Stimulated activated CD4-positive, alpha-beta T cell treated with anti-CD3 and anti-CD28 coated beads, Interleukin-15, amount 100 ng/mL, for 48 hours (primary cell): ENCODE measurements at regions not wholly inside any gene's neighbourhood (a gene's known extent, or its start where the extent isn't known, plus 50 kb on each side); places are given as distances from the start of the nearest gene placed in this dataset.
"Not testable (repeated sequence)": the region's sequence is repeated elsewhere in the genome, so short reads cannot be mapped to it uniquely, and the experiment has no call there.

Experiments
- DNase-seq, 2 donors: peaks; one replicate each; pipeline ENCODE4 v3.0.0-alpha.2; 2020; ENCODE audit warnings: low read depth in 2 of 2

- no peak for DNase-seq
Measured at GRCh38 chr9:78668148-78668832, 371.4 kb downstream of the PSAT1 start.

- no peak for DNase-seq
Measured at GRCh38 chr9:78669591-78669990, 372.7 kb downstream of the PSAT1 start.

GRCh38 chr9:78671785-78672184 is 374.9 kb downstream of the PSAT1 start:
- DNase-seq: no peak

- no peak for DNase-seq
Measured at GRCh38 chr9:78674874-78675273, 377.9 kb downstream of the PSAT1 start.

GRCh38 chr9:78676009-78676408 is 379.1 kb downstream of the PSAT1 start:
- no peak for DNase-seq

GRCh38 chr9:78676623-78677022 is 379.7 kb downstream of the PSAT1 start:
- DNase-seq: no peak

- no peak for DNase-seq
Measured at GRCh38 chr9:78677326-78677725, 380.4 kb downstream of the PSAT1 start.

GRCh38 chr9:78678877-78679276 is 382.0 kb downstream of the PSAT1 start:
- no peak for DNase-seq

- no peak for DNase-seq
Measured at GRCh38 chr9:78680196-78680595, 383.3 kb downstream of the PSAT1 start.

GRCh38 chr9:78682216-78682615 is 385.3 kb downstream of the PSAT1 start:
- DNase-seq: no peak

GRCh38 chr9:78685471-78685870 is 388.5 kb downstream of the PSAT1 start:
- DNase-seq: no peak

GRCh38 chr9:78688796-78689195 is 391.9 kb downstream of the PSAT1 start:
- no peak for DNase-seq

GRCh38 chr9:78691542-78691941 is 394.6 kb downstream of the PSAT1 start:
- DNase-seq: no peak

GRCh38 chr9:78692871-78693270 is 395.9 kb downstream of the PSAT1 start:
- no peak for DNase-seq

- DNase-seq: no peak
Measured at GRCh38 chr9:78694974-78695373, 398.0 kb downstream of the PSAT1 start.

- no peak for DNase-seq
Measured at GRCh38 chr9:78695519-78695918, 398.6 kb downstream of the PSAT1 start.

GRCh38 chr9:78697618-78698017 is 400.7 kb downstream of the PSAT1 start:
- no peak for DNase-seq

GRCh38 chr9:78698371-78698770 is 401.4 kb downstream of the PSAT1 start:
- DNase-seq: no peak

GRCh38 chr9:78699217-78699616 is 402.3 kb downstream of the PSAT1 start:
- DNase-seq: not testable (repeated sequence)

- not testable (repeated sequence) for DNase-seq
Measured at GRCh38 chr9:78704153-78704552, 407.2 kb downstream of the PSAT1 start.

- DNase-seq: no peak
Measured at GRCh38 chr9:78707080-78707479, 410.2 kb downstream of the PSAT1 start.

- no peak for DNase-seq
Measured at GRCh38 chr9:78707481-78707991, 410.6 kb downstream of the PSAT1 start.

GRCh38 chr9:78712903-78713613 is 416.1 kb downstream of the PSAT1 start:
- DNase-seq: no peak
